Chondrocyte (in vitro differentiated cells): ENCODE measurements at regions not wholly inside any gene's neighbourhood (a gene's known extent, or its start where the extent isn't known, plus 50 kb on each side); places are given as distances from the start of the nearest gene placed in this dataset.
A peak's percentile ranks its signal among the peaks of the same experiment; 100 is the strongest.

Experiments
- DNase-seq: peaks from one replicate; pipeline ENCODE4 v3.0.0; 2021; ENCODE audit warnings: mixed read lengths, low spot score
- H3K27ac Mint-ChIP-seq: one replicate; pipeline ENCODE4 v1.8.0; 2021; ENCODE audit warnings: mild to moderate bottlenecking, moderate library complexity, mixed read lengths; ENCODE audit not compliant: unreplicated experiment
- H3K27me3 Mint-ChIP-seq: 2 replicates; pipeline ENCODE4 v1.8.0; 2021; ENCODE audit warnings: low read depth, mixed read lengths
- H3K36me3 Mint-ChIP-seq: 2 replicates; pipeline ENCODE4 v1.8.0; 2021; ENCODE audit warnings: low read depth, mixed read lengths
- H3K4me1 Mint-ChIP-seq: 2 replicates; pipeline ENCODE4 v1.8.0; 2021; ENCODE audit warnings: low read depth, mild to moderate bottlenecking, mixed read lengths
- H3K4me3 Mint-ChIP-seq: one replicate; pipeline ENCODE4 v1.8.0; 2021; ENCODE audit warnings: mild to moderate bottlenecking, moderate library complexity, mixed read lengths; ENCODE audit not compliant: unreplicated experiment
- H3K9me3 Mint-ChIP-seq: 2 replicates; pipeline ENCODE4 v1.8.0; 2021; ENCODE audit warnings: low read depth, mixed read lengths
- TF ChIP-seq, protein P1 (sequence below): fragments of 200-600 bp; sonication (generic); IDR thresholded peaks from 2 replicates; pipeline ENCODE4 v1.5.0; 2021; ENCODE audit warnings: antibody characterized with exemption, mild to moderate bottlenecking, moderate library complexity

DNA sequence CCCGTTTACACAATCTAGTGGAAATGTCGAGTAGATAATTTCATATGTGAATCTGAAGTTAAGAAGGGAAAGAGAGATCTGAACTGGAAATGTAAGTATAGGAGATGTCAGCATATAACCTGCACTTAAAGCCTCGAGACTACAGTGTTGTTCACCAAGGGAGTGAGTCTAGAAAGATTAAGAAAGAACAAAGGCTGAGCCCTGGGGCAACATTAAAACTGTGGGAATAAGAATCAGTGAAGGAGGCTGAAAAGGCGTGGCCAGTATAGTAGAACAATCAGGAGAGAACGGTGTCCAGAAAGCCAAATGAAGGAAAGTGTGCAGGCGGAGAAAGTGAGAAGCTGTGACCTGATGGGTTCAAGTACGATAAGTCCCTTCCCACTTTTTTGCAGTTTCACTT is 118.8 kb upstream of the TENM3 start:
- H3K27ac Mint-ChIP-seq = no peak overlapping the region
- H3K27me3 Mint-ChIP-seq = no peaks in the 10 kb centered on the region
- no peak overlapping the region for H3K4me3 Mint-ChIP-seq
- peaks cover 13% of the 10 kb centered on the region for H3K4me1 Mint-ChIP-seq
- peaks cover 24% of the 10 kb centered on the region for H3K9me3 Mint-ChIP-seq
- TF ChIP-seq, protein P1, sequence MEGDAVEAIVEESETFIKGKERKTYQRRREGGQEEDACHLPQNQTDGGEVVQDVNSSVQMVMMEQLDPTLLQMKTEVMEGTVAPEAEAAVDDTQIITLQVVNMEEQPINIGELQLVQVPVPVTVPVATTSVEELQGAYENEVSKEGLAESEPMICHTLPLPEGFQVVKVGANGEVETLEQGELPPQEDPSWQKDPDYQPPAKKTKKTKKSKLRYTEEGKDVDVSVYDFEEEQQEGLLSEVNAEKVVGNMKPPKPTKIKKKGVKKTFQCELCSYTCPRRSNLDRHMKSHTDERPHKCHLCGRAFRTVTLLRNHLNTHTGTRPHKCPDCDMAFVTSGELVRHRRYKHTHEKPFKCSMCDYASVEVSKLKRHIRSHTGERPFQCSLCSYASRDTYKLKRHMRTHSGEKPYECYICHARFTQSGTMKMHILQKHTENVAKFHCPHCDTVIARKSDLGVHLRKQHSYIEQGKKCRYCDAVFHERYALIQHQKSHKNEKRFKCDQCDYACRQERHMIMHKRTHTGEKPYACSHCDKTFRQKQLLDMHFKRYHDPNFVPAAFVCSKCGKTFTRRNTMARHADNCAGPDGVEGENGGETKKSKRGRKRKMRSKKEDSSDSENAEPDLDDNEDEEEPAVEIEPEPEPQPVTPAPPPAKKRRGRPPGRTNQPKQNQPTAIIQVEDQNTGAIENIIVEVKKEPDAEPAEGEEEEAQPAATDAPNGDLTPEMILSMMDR = no peak
- DNase-seq = no peak
- peaks cover 19% of the 10 kb centered on the region for H3K36me3 Mint-ChIP-seq

DNA sequence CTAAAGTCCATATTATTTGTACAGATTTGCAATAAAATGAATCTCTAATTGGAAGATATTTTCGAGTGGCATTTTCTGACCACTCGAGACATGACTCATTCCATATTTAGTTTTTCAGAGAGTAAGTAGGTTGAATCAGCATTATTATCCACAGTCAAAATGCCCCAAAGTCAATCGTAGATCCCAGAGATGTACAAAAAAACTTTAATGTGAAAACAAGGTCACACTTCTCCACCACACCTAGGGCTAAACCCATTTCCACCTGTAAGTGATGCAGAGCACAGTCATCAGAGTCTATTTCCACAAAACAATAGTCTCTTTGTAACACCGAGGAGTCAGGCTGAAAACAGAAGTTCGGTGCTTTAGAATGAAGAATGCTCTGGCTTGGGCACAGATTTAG is 117.1 kb upstream of the TENM3 start:
- H3K27me3 Mint-ChIP-seq = no peaks in the 10 kb centered on the region
- TF ChIP-seq, protein P1 = no peak
- H3K4me3 Mint-ChIP-seq = no peak overlapping the region
- H3K4me1 Mint-ChIP-seq = peaks cover 13% of the 10 kb centered on the region
- no peak for DNase-seq
- H3K36me3 Mint-ChIP-seq = peaks cover 16% of the 10 kb centered on the region
- H3K27ac Mint-ChIP-seq = peak overlapping the region; percentile 37
- H3K9me3 Mint-ChIP-seq = peaks cover 22% of the 10 kb centered on the region

DNA sequence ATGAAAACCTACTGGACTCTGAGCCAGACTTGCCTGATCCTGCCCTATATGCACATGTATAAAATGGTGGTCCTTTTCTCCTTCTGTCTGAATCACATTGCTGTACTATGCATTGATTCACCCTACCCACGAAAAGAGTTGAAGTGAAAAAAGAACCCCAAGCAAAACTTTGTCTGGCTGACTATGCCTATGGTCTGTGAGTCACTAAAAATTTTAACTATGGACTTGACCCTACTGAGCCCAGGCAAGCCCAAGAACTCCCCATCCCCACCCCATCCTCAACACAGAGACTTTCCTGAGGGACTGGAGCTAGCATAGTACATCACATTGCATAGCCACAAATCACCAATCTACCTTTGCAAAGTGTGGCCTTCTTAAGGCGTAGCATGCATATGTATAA is 116.6 kb upstream of the TENM3 start:
- TF ChIP-seq, protein P1 = no peak
- Mint-ChIP-seq H3K4me3 (no peak overlapping the region), H3K36me3 (peaks cover 16% of the 10 kb centered on the region), H3K27ac (no peak overlapping the region), H3K4me1 (peaks cover 13% of the 10 kb centered on the region), H3K27me3 (no peaks in the 10 kb centered on the region), H3K9me3 (peaks cover 21% of the 10 kb centered on the region)
- no peak for DNase-seq

DNA sequence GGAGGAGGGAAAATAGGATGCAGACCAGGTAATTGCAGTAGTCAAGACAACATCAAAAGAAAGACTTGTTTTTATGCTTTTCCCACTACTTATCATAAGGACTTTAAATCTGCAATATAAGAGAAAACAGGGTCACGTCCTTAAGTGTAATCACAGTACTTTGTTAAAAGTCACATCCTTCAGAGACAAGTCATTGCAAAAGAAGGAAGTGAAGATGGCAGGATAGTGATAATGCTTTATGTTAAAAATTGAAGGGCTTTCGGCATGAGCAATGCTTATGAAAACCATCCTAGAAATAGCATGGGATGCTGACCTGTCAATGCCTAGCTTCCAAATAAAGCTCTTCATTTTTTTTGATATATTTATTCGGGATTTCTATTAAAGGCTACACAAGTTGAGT is 110.2 kb upstream of the TENM3 start:
- TF ChIP-seq, protein P1 = no peak
- Mint-ChIP-seq H3K27me3 (no peaks in the 10 kb centered on the region), H3K9me3 (no peaks in the 10 kb centered on the region), H3K4me1 (peaks cover 18% of the 10 kb centered on the region), H3K4me3 (no peak overlapping the region), H3K27ac (no peak overlapping the region), H3K36me3 (no peaks in the 10 kb centered on the region)
- DNase-seq = no peak

DNA sequence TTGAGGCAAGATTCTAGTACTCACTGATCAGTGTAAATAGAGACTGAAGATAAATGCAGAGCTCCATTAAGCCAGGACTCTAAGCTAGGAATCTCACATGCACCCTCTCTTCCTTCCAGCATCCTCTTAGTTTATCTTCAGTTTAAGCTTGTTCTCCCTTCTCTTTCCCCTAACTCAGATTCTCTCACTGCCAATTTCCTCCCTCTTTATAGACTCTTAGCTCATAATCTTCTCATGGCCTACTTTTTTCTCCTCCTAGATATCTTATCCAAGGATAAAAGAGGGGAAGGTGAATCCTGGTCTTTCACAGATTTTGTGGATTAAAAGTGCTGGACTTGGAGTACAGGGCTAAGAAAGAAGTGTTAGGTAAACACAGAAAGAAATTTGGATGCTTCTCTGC is 108.9 kb upstream of the TENM3 start:
- Mint-ChIP-seq H3K27ac (no peak overlapping the region), H3K27me3 (no peaks in the 10 kb centered on the region), H3K4me3 (no peak overlapping the region), H3K4me1 (peaks cover 25% of the 10 kb centered on the region), H3K36me3 (no peaks in the 10 kb centered on the region), H3K9me3 (no peaks in the 10 kb centered on the region)
- DNase-seq = no peak
- TF ChIP-seq, protein P1 = no peak
